T-cell (primary cell): ENCODE measurements at regions not wholly inside any gene's neighbourhood (a gene's known extent, or its start where the extent isn't known, plus 50 kb on each side); places are given as distances from the start of the nearest gene placed in this dataset.
A peak's percentile ranks its signal among the peaks of the same experiment; 100 is the strongest.

Source experiments
- ATAC-seq, 4 experiments: fragments of 200-7000 bp in 3 of 4; fragments of 150-1000 bp in 1 of 4; cut with Tn5 transposase; replicated peaks in 1 of 4; 1 replicate in 3 of 4; 2 replicates in 1 of 4; pipeline ENCODE4 v1.10.0; 2021; ENCODE audit warnings: moderate library complexity in 3 of 4, mild to moderate bottlenecking in 2 of 4, moderate number of reproducible peaks in 1 of 4
- CTCF ChIA-PET, 2 donors: fragments of 300-600 bp; sonication (Branson Sonifier 250); formaldehyde crosslinking; loops; one replicate each; lab custom pipeline; 2022; ENCODE audit warnings: antibody characterized with exemption in 2 of 2; lab: Charles Lee
- POLR2A ChIA-PET, 2 donors: fragments of 300-600 bp; sonication (Branson Sonifier 250); formaldehyde crosslinking; loops; one replicate each; lab custom pipeline; 2022; ENCODE audit warnings: antibody characterized with exemption in 2 of 2; lab: Charles Lee
- DNase-seq, 35 experiments: peaks; one replicate each; pipeline versions ENCODE4 v3.0.0 to v3.0.0-alpha.2; 2013 to 2023
- H3K27ac ChIP-seq: one replicate; pipeline ENCODE4 v1.5.1; 2013; ENCODE audit warnings: low read length
- H3K27me3 ChIP-seq, 2 experiments: replicated peaks in 1 of 2; 1 replicate in 1 of 2; 2 replicates in 1 of 2; pipeline versions ENCODE4 v1.6.1 to v1.7.0; 2013; ENCODE audit warnings: low read length in 1 of 2, mixed read lengths in 1 of 2; ENCODE audit not compliant: control insufficient read depth in 2 of 2, insufficient read depth in 2 of 2; ENCODE audit errors: extremely low read depth in 1 of 2
- H3K36me3 ChIP-seq, 2 donors: 1 replicate in 1 of 2; 2 replicates in 1 of 2; pipeline versions ENCODE4 v1.6.1 to v1.7.0; 2013; ENCODE audit warnings: low read length in 1 of 2; ENCODE audit not compliant: control insufficient read depth in 2 of 2, insufficient read depth in 1 of 2; ENCODE audit errors: extremely low read depth in 1 of 2
- H3K4me1 ChIP-seq, 2 experiments: 1 replicate in 1 of 2; 2 replicates in 1 of 2; pipeline versions ENCODE4 v1.6.1 to v1.7.0; 2013; ENCODE audit warnings: low read length in 2 of 2, mixed read lengths in 1 of 2; ENCODE audit not compliant: insufficient read depth in 2 of 2, control insufficient read depth in 1 of 2; ENCODE audit errors: extremely low read depth in 1 of 2
- H3K4me3 ChIP-seq, 2 donors: 1 replicate in 1 of 2; 2 replicates in 1 of 2; pipeline versions ENCODE4 v1.5.1 to v1.7.0; 2013; ENCODE audit warnings: mild to moderate bottlenecking in 2 of 2, low read length in 1 of 2, moderate library complexity in 1 of 2; ENCODE audit not compliant: control insufficient read depth in 1 of 2; ENCODE audit errors: extremely low read depth in 1 of 2
- H3K9me3 ChIP-seq: 2 replicates; pipeline ENCODE4 v1.7.0; 2013
- H3K27ac Mint-ChIP-seq, 2 donors: one replicate each; pipeline ENCODE4 v1.8.0; 2020 to 2021; ENCODE audit warnings: mild to moderate bottlenecking in 2 of 2, mixed read lengths in 2 of 2
- H3K27me3 Mint-ChIP-seq, 2 donors: one replicate each; pipeline ENCODE4 v1.8.0; 2021 to 2022; ENCODE audit warnings: mixed read lengths in 2 of 2
- H3K36me3 Mint-ChIP-seq: one replicate; pipeline ENCODE4 v1.8.0; 2021; ENCODE audit warnings: mixed read lengths
- H3K4me1 Mint-ChIP-seq, 3 donors: one replicate each; pipeline ENCODE4 v1.8.0; 2020 to 2022; ENCODE audit warnings: mixed read lengths in 3 of 3, mild to moderate bottlenecking in 1 of 3
- H3K4me3 Mint-ChIP-seq, 3 donors: one replicate each; pipeline ENCODE4 v1.8.0; 2020 to 2022; ENCODE audit warnings: mild to moderate bottlenecking in 3 of 3, mixed read lengths in 3 of 3, moderate library complexity in 3 of 3
- H3K9me3 Mint-ChIP-seq, 3 donors: one replicate each; pipeline ENCODE4 v1.8.0; 2020 to 2022; ENCODE audit warnings: mixed read lengths in 3 of 3
- WGBS: methylation state at CpG from one replicate; pipeline ENCODE4 v1.1.5; 2013; ENCODE audit warnings: missing lambda C conversion rate; ENCODE audit not compliant: insufficient coverage; 5-methylcytosine and 5-hydroxymethylcytosine counted together

GRCh38 chr1:116853680-116854402 is 55.9 kb upstream of the PTGFRN start:
- WGBS = 32% methylated on average over 2 of the region's 4 CpGs
- no peaks in the 10 kb centered on the region for H3K36me3 ChIP-seq
- ChIA-PET CTCF (interaction anchor here in 1 of 2 donors (0.6 to 1.4 kb wide), 3 partner anchors 201 to 302 kb away, joined by 3 to 6 read pairs (median 4); partner anchors contain the start of gene TTF2), POLR2A (interaction anchor here in 1 of 2 donors (0.6 kb wide), 1 partner anchor 102 kb away, joined by 3 read pairs; no protein-coding TSS in a partner anchor)
- H3K27ac ChIP-seq = no peak overlapping the region
- Mint-ChIP-seq H3K9me3 (no peaks in the 10 kb centered on the region), H3K4me1 (peaks cover 13 to 20% (median 17%) of the 10 kb centered on the region in 3 donors), H3K27me3 (no peaks in the 10 kb centered on the region), H3K4me3 (no peak overlapping the region), H3K36me3 (no peaks in the 10 kb centered on the region), H3K27ac (no peak overlapping the region)
- H3K27me3 ChIP-seq = no peaks in the 10 kb centered on the region
- peaks cover 0 to 8% of the 10 kb centered on the region in 2 experiments for H3K4me1 ChIP-seq
- ATAC-seq (no peak), DNase-seq (no peak)
- no peaks in the 10 kb centered on the region for H3K9me3 ChIP-seq
- no peak overlapping the region for H3K4me3 ChIP-seq

- WGBS = 45% methylated on average over 1 of the region's 2 CpGs
- no peaks in the 10 kb centered on the region for H3K27me3 ChIP-seq
- ChIA-PET POLR2A (no interaction called here), CTCF (interaction anchor here (0.6 to 1.4 kb wide), 2 partner anchors 206 to 215 kb away, joined by 3 to 6 read pairs; partner anchors contain the start of gene TTF2 (in 1 of the 2))
- H3K4me3 ChIP-seq = no peak overlapping the region
- Mint-ChIP-seq H3K36me3 (no peaks in the 10 kb centered on the region), H3K27me3 (no peaks in the 10 kb centered on the region), H3K4me1 (peaks cover 13 to 20% (median 17%) of the 10 kb centered on the region in 3 donors), H3K9me3 (no peaks in the 10 kb centered on the region), H3K27ac (no peak overlapping the region), H3K4me3 (no peak overlapping the region)
- DNase-seq (peak in 1 of 35 experiments; percentile 12), ATAC-seq (no peak)
- peaks cover 0 to 8% of the 10 kb centered on the region in 2 experiments for H3K4me1 ChIP-seq
- H3K9me3 ChIP-seq = no peaks in the 10 kb centered on the region
- no peaks in the 10 kb centered on the region for H3K36me3 ChIP-seq
- no peak overlapping the region for H3K27ac ChIP-seq
These were observed 55.4 kb upstream of the PTGFRN start for GRCh38 chr1:116854403-116854690.

- Mint-ChIP-seq H3K4me1 (peaks cover 13 to 20% (median 17%) of the 10 kb centered on the region in 3 donors), H3K27ac (peak overlapping the region; percentile 2 to 31), H3K9me3 (no peaks in the 10 kb centered on the region), H3K27me3 (no peaks in the 10 kb centered on the region), H3K36me3 (no peaks in the 10 kb centered on the region), H3K4me3 (no peak overlapping the region)
- Histone ChIP-seq H3K36me3 (no peaks in the 10 kb centered on the region), H3K27ac (no peak overlapping the region), H3K9me3 (no peaks in the 10 kb centered on the region), H3K4me3 (no peak overlapping the region), H3K27me3 (no peaks in the 10 kb centered on the region), H3K4me1 (peaks cover 0 to 8% of the 10 kb centered on the region in 2 experiments)
- ATAC-seq (no peak), DNase-seq (no peak)
- WGBS = 54% methylated on average over 3 of the region's 3 CpGs
- ChIA-PET CTCF (interaction anchor here (0.6 to 1.4 kb wide), 2 partner anchors 206 to 215 kb away, joined by 3 to 6 read pairs; partner anchors contain the start of gene TTF2 (in 1 of the 2)), POLR2A (no interaction called here)
These were observed 55.0 kb upstream of the PTGFRN start for GRCh38 chr1:116854716-116855115.

- no peak for DNase-seq
- no peaks in the 10 kb centered on the region for H3K9me3 ChIP-seq
- H3K27ac ChIP-seq = no peak overlapping the region
- no peak overlapping the region for H3K4me3 ChIP-seq
- no peak for ATAC-seq
- Mint-ChIP-seq H3K4me3 (no peak overlapping the region), H3K9me3 (no peaks in the 10 kb centered on the region), H3K36me3 (no peaks in the 10 kb centered on the region), H3K4me1 (peaks cover 13 to 20% (median 17%) of the 10 kb centered on the region in 3 donors), H3K27me3 (no peaks in the 10 kb centered on the region), H3K27ac (peak overlapping the region; percentile 2 to 31)
- no peaks in the 10 kb centered on the region for H3K36me3 ChIP-seq
- CTCF ChIA-PET = interaction anchor here (0.6 to 1.4 kb wide), 2 partner anchors 205 to 214 kb away, joined by 3 to 6 read pairs; partner anchors contain the start of gene TTF2 (in 1 of the 2)
- no peaks in the 10 kb centered on the region for H3K27me3 ChIP-seq
- peaks cover 0 to 8% of the 10 kb centered on the region in 2 experiments for H3K4me1 ChIP-seq
- POLR2A ChIA-PET = no interaction called here
- WGBS = 75% methylated on average over 4 of the region's 5 CpGs
These were observed 54.5 kb upstream of the PTGFRN start for GRCh38 chr1:116855191-116855619.

- no peaks in the 10 kb centered on the region for H3K36me3 ChIP-seq
- Mint-ChIP-seq H3K4me1 (peaks cover 13 to 20% (median 17%) of the 10 kb centered on the region in 3 donors), H3K9me3 (no peaks in the 10 kb centered on the region), H3K36me3 (no peaks in the 10 kb centered on the region), H3K27ac (no peak overlapping the region), H3K27me3 (no peaks in the 10 kb centered on the region), H3K4me3 (no peak overlapping the region)
- WGBS = 90% methylated on average over 2 of the region's 3 CpGs
- ChIA-PET CTCF (interaction anchor here in 1 of 2 donors (0.6 to 1.2 kb wide), 2 partner anchors 118 to 205 kb away, joined by 3 read pairs; no protein-coding TSS in a partner anchor), POLR2A (no interaction called here)
- DNase-seq (no peak), ATAC-seq (no peak)
- H3K27me3 ChIP-seq = no peaks in the 10 kb centered on the region
- H3K9me3 ChIP-seq = no peaks in the 10 kb centered on the region
- H3K27ac ChIP-seq = no peak overlapping the region
- no peak overlapping the region for H3K4me3 ChIP-seq
- peaks cover under 1 to 8% of the 10 kb centered on the region in 2 experiments for H3K4me1 ChIP-seq
These were observed 53.9 kb upstream of the PTGFRN start for GRCh38 chr1:116855773-116856201.

- DNase-seq (no peak), ATAC-seq (no peak)
- Mint-ChIP-seq H3K9me3 (no peaks in the 10 kb centered on the region), H3K36me3 (no peaks in the 10 kb centered on the region), H3K4me1 (peaks cover 13 to 20% (median 17%) of the 10 kb centered on the region in 3 donors), H3K27me3 (no peaks in the 10 kb centered on the region), H3K27ac (no peak overlapping the region), H3K4me3 (no peak overlapping the region)
- Histone ChIP-seq H3K4me3 (no peak overlapping the region), H3K4me1 (peaks cover 5 to 8% of the 10 kb centered on the region in 2 experiments), H3K27me3 (no peaks in the 10 kb centered on the region), H3K9me3 (no peaks in the 10 kb centered on the region), H3K27ac (no peak overlapping the region), H3K36me3 (no peaks in the 10 kb centered on the region)
- POLR2A ChIA-PET = interaction anchor here (0.5 to 0.7 kb wide), 4 partner anchors 57 to 130 kb away, joined by 3 to 7 read pairs (median 3); no protein-coding TSS in a partner anchor
- WGBS = no CpG with 5 or more reads among the region's 3 CpGs
- CTCF ChIA-PET = interaction anchor here (0.6 to 1.4 kb wide), 3 partner anchors 117 to 205 kb away, joined by 3 read pairs; no protein-coding TSS in a partner anchor
These were observed 53.4 kb upstream of the PTGFRN start for GRCh38 chr1:116856312-116856711.
